PC-9 (cell line): ENCODE measurements at regions not wholly inside any gene's neighbourhood (a gene's known extent, or its start where the extent isn't known, plus 50 kb on each side); places are given as distances from the start of the nearest gene placed in this dataset.

ENCODE experiments used
- BruUV-seq: library from RNA; stranded (reverse); fragments of 400-500 nt; replicated peaks from 2 replicates; lab custom pipeline; 2021; lab: Mats Ljungman, UMichigan
- CTCF ChIA-PET: fragments of 300-600 bp; sonication (Branson Sonifier 250); formaldehyde crosslinking; loops from one replicate; lab custom pipeline; 2022; ENCODE audit warnings: antibody characterized with exemption; lab: Charles Lee
- POLR2A ChIA-PET: fragments of 300-600 bp; sonication (Branson Sonifier 250); formaldehyde crosslinking; loops from one replicate; lab custom pipeline; 2022; ENCODE audit warnings: antibody characterized with exemption; ENCODE audit not compliant: unreplicated experiment; lab: Charles Lee
- DNase-seq, 2 experiments: peaks; one replicate each; pipeline versions ENCODE4 v3.0.0 to v3.0.0-alpha.2; 2015 to 2022; ENCODE audit warnings: mixed read lengths in 1 of 2
- H2AFZ ChIP-seq: fragments of 200-600 bp; sonication (generic); 2 replicates; pipeline ENCODE4 v1.8.1; 2017; ENCODE audit warnings: antibody characterized with exemption
- H3F3A ChIP-seq: fragments of 200-600 bp; sonication (generic); 2 replicates; pipeline ENCODE4 v1.8.1; 2017; ENCODE audit warnings: antibody characterized with exemption, mild to moderate bottlenecking, low read depth; ENCODE audit not compliant: insufficient read depth
- H3K27ac ChIP-seq: fragments of 200-600 bp; sonication (generic); 2 replicates; pipeline ENCODE4 v1.6.1; 2016; ENCODE audit warnings: mixed run types
- H3K27me3 ChIP-seq: fragments of 200-600 bp; sonication (generic); 2 replicates; pipeline ENCODE4 v1.6.1; 2016; ENCODE audit warnings: low read depth, mixed run types; ENCODE audit not compliant: insufficient read depth
- H3K36me3 ChIP-seq: fragments of 200-600 bp; sonication (generic); 2 replicates; pipeline ENCODE4 v1.6.1; 2016; ENCODE audit warnings: low read depth, mixed run types
- H3K4me1 ChIP-seq: fragments of 200-600 bp; sonication (generic); replicated peaks from 2 replicates; pipeline ENCODE4 v1.6.1; 2016; ENCODE audit warnings: mixed run types; ENCODE audit not compliant: insufficient read depth
- H3K4me2 ChIP-seq: fragments of 200-600 bp; sonication (generic); 2 replicates; pipeline ENCODE4 v1.6.1; 2017; ENCODE audit warnings: mixed run types
- H3K4me3 ChIP-seq: fragments of 200-600 bp; sonication (generic); 2 replicates; pipeline ENCODE4 v1.6.1; 2016; ENCODE audit warnings: mixed run types
- H3K79me2 ChIP-seq: fragments of 200-600 bp; sonication (generic); 2 replicates; pipeline ENCODE4 v1.6.1; 2017; ENCODE audit warnings: low read depth, mixed run types
- H3K9me2 ChIP-seq: fragments of 200-600 bp; sonication (generic); 2 replicates; pipeline ENCODE4 v1.8.1; 2017; ENCODE audit warnings: mild to moderate bottlenecking; ENCODE audit not compliant: insufficient read depth
- H3K9me3 ChIP-seq: fragments of 200-600 bp; sonication (generic); 2 replicates; pipeline ENCODE4 v1.8.1; 2016; ENCODE audit warnings: low read depth; ENCODE audit not compliant: insufficient read depth
- H4K20me1 ChIP-seq: fragments of 200-600 bp; sonication (generic); 2 replicates; pipeline ENCODE4 v1.8.1; 2017; ENCODE audit not compliant: insufficient read depth
- CTCF ChIP-seq: fragments of 200-600 bp; sonication (generic); conservative IDR thresholded peaks from 2 replicates; pipeline ENCODE4 v1.6.1; 2017; ENCODE audit warnings: mixed run types, antibody characterized with exemption, mild to moderate bottlenecking, moderate library complexity
- EZH2 ChIP-seq: fragments of 200-600 bp; sonication (generic); IDR thresholded peaks from 2 replicates; pipeline ENCODE4 v1.8.0; 2017; ENCODE audit warnings: antibody characterized with exemption, low read depth
- intact Hi-C: fragments of 100-400 bp; cut with micrococcal nuclease; formaldehyde crosslinking; loops from one replicate; pipeline ENCODE4 v1.10.0; 2022; ENCODE audit not compliant: unreplicated experiment

GRCh38 chr3:194204042-194204987 is 68.4 kb downstream of the HES1 start:
- peak overlapping the region; percentile 91 for H3K4me2 ChIP-seq
- ChIA-PET POLR2A (interaction anchor here (0.6 to 0.9 kb wide), 4 partner anchors 63 to 423 kb away, joined by 3 to 14 read pairs (median 4); no protein-coding TSS in a partner anchor), CTCF (interaction anchor here (0.6 to 0.7 kb wide), 3 partner anchors 19 to 276 kb away, joined by 3 to 5 read pairs (median 5); no protein-coding TSS in a partner anchor)
- H3K27ac ChIP-seq, result peak overlapping the region; percentile 71
- peak overlapping the region; percentile 86 for H2AFZ ChIP-seq
- no peaks in the 10 kb centered on the region for H3K9me2 ChIP-seq
- no peaks in the 10 kb centered on the region for H3K27me3 ChIP-seq
- intact Hi-C loops, result loop anchor here (1.0 to 5.0 kb wide), 5 partner anchors 47 to 424 kb away; no protein-coding TSS in a partner anchor
- peak overlapping the region; percentile 58 for H3K4me3 ChIP-seq
- no peak for TF ChIP-seq CTCF
- TF ChIP-seq EZH2, result no peak
- peaks cover 32% of the 10 kb centered on the region for H3F3A ChIP-seq
- no peaks in the 10 kb centered on the region for H3K36me3 ChIP-seq
- peak; percentile 62 to 78 for DNase-seq
- TSS peak; percentile 24 for BruUV-seq
- peaks cover 14% of the 10 kb centered on the region for H3K79me2 ChIP-seq
- no peaks in the 10 kb centered on the region for H4K20me1 ChIP-seq
- peaks cover 47% of the 10 kb centered on the region for H3K4me1 ChIP-seq
- H3K9me3 ChIP-seq, result no peaks in the 10 kb centered on the region

GRCh38 chr3:194205675-194206133 is 69.8 kb downstream of the HES1 start:
- Histone ChIP-seq H3K9me3 (no peaks in the 10 kb centered on the region), H2AFZ (peak overlapping the region; percentile 80)

More at GRCh38 chr3:194205675-194206133, 69.8 kb downstream of the HES1 start:
- intact Hi-C loops, result loop anchor here (1.0 to 5.0 kb wide), 6 partner anchors 8 to 425 kb away; no protein-coding TSS in a partner anchor
- Histone ChIP-seq H3K27ac (peak overlapping the region; percentile 71), H3K4me1 (peaks cover 47% of the 10 kb centered on the region), H4K20me1 (no peaks in the 10 kb centered on the region), H3K4me3 (peak overlapping the region; percentile 58), H3K27me3 (no peaks in the 10 kb centered on the region), H3F3A (peaks cover 32% of the 10 kb centered on the region), H3K36me3 (no peaks in the 10 kb centered on the region), H3K9me2 (no peaks in the 10 kb centered on the region), H3K4me2 (peak overlapping the region; percentile 91), H3K79me2 (peaks cover 14% of the 10 kb centered on the region)
- peak; percentile 75 to 78 for DNase-seq
- POLR2A ChIA-PET, result interaction anchor here (0.6 to 1.1 kb wide), 4 partner anchors 20 to 505 kb away, joined by 3 to 10 read pairs (median 5); no protein-coding TSS in a partner anchor
- no TSS peak for BruUV-seq
- no peak for TF ChIP-seq EZH2
- TF ChIP-seq CTCF, result no peak
- CTCF ChIA-PET, result interaction anchor here (0.6 kb wide), 1 partner anchor 540 kb away, joined by 4 read pairs; no protein-coding TSS in a partner anchor
